ENCODE measurements at regions not wholly inside any gene's neighbourhood (a gene's known extent, or its start where the extent isn't known, plus 50 kb on each side); places are given as distances from the start of the nearest gene placed in this dataset.

GRCh38 chr10:44619975-44620374 is 235.1 kb upstream of the CXCL12 start:
- DNase-seq (ENCODE audit: low read depth), result no peak

DNA sequence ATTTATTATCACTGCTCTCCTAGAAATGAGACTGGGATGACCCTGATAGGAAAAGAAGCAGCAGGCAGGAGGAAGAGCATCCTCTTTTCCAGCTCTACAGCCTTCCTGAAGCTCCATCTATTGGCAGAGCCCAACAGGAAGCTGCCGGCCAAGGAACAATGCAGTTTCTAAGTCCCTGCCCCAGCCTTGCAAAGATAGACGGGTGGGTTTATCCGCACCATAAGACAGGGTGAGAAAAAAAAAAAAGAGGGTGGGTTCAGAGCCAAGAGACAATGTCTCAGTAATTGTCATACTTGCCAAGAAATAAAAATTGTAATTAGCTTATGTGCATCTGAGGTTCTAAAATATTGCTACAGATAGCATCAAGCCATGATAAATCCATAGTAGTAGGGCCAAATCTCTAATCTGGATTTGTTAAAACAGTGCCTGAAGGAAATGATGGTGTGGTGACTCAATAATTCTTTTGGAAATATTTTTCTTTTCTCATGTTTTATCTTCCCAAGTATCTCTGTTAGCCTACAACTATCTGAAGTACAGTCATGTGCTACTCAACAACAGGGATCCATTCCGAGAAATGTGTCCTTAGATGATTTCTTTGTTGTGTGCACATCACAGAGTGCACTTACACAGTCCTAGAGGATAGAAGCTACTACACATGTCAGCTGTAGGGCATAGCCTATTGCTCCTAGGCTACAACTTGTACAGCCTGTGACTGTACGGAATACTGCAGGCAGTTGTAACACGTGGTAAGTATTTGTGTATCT is 242.9 kb upstream of the CXCL12 start:
- no peak for DNase-seq (ENCODE audit: low read depth)

DNA sequence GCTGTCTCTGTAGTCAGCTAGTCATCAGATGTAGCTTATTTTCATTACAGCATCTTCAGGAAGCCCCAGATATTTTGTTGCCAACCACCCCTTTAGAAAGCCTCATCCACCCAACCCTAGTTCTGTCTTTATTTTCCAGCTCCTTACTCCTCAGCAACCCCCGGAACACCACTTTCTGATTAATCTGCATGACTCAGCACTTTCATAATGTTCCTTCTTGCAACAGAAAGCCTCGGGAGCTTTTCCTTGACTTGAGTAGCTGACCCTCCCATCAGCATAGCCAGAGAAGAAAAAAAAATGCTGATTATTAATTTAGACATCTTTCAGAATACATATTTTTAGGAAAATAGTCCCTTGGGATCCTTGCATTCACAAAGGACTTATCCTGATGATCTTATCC is 244.0 kb upstream of the CXCL12 start:
- DNase-seq (ENCODE audit: low read depth), result no peak

DNA sequence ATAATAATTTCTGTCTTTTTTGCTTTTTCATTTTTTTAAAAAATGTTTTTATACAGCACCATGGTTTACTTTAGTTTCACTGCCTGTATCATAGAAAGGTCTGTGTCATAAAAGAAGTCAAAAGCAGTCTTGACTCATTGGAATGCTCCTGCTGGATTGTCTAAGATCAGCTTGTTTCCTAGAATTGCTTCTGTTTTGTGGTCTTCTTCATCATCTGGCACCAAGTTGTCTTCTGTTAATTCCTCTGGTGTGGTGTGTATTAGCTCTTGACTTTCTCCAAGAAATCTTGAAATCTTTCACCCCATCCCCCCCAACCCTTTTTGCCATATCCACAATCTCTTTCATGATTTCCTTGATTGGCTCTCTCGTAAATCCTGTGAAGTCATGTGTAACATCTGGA is 250.3 kb upstream of the CXCL12 start:
- no peak for DNase-seq (ENCODE audit: low read depth)

DNA sequence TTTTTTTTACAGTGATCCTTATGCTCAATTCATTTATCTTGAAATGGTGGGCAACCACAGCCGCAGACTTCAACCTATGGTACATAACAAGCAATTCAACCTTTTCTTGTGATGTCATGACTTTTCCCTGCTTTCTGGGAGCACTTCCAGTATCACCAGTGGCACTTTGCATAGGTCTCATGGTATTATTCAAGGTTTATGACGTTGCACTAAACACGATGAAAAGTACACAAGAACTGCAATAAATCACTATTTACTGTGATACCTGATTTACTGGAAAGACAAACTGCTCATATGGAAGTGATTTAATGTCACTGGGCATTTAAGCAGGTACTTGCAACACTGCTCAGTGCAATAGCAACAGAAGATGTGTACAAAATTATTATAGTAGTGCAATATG is 251.7 kb upstream of the CXCL12 start:
- no peak for DNase-seq (ENCODE audit: low read depth)

DNA sequence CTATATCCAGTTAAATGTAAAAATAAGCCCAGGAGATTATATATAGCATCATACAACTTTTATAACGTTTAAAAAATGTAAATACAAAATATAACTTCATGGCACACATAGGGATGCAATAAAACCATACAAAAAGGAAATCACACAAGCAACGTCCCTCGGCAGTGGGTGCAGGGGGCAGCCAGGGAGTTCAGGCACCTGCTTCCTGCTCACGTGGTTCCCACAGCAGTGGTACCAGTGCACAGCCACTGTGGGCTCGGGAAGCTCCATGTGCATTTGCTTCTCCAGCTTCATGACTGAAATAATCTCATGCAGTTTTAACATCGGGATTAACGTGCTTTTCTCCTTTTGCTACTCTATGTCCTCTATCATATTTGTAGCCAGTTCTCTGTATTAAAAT is 255.5 kb upstream of the CXCL12 start:
- DNase-seq (ENCODE audit: low read depth), result no peak

DNA sequence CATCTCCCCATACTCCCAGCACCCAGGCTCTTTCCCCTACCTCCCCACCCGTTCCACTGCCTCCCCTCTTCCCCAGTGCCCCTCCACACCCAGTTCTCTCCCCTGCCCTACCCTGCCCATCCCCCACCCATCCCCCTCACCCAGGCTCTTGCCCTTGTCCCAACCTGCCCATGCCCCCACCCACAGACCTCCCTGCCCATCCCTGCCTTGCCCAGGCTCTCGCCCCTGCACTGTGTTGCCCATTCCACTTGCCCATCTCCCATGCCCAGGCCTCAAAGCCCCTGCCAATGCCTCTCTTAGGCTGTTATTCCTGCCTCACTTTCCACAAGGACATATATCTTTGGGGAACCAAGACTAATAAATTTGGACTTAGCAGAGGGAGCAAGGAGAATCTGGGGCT is 262.6 kb upstream of the CXCL12 start:
- DNase-seq (ENCODE audit: low read depth), result no peak

- DNase-seq (ENCODE audit: low read depth), result no peak
Observed at GRCh38 chr10:44647877-44648542, 263.1 kb upstream of the CXCL12 start.

- DNase-seq (ENCODE audit: low read depth), result no peak
Observed at GRCh38 chr10:44650691-44651661, 260.2 kb upstream of the TMEM72 start.

DNA sequence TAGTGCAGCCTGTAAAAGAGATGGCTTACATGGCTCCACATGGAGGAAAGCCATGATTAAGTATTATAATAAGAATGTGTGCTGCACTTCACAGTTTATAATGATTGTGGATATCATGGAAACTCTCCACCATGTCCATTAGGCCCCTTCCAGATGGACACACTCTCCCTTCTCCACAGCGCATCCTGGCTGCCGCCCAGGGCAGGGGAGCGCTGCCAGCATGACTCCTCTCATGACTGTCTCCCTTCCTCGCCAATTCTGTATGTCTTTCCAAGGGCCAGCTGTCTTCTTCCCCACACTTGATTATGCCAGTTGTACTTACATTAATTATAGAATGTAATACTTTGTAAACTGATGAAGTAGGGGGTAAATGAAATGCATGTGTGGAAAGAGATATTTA is 259.3 kb upstream of the TMEM72 start:
- DNase-seq (ENCODE audit: low read depth), result no peak

DNA sequence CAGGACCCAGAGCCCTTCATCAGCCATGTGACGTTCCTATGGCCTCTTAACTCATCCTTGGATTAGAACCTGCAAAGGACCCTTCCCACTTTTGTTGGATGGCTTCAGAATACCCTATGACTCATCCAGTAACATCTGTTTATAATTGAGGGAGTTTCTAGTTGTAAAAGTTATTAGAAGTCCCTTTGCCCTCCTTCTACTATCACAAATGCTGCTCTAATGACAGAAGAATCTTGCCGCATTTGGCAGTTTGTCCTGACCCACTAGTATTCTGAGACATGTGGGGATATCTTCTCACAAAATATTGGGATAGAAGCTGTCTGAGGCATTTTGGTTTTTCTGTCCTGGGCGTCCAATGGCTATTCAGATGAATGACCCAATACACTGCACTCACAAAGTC is 251.8 kb upstream of the TMEM72 start:
- DNase-seq (ENCODE audit: low read depth), result no peak

- no peak for DNase-seq (ENCODE audit: low read depth)
Observed at GRCh38 chr10:44660271-44660670, 250.9 kb upstream of the TMEM72 start.

DNA sequence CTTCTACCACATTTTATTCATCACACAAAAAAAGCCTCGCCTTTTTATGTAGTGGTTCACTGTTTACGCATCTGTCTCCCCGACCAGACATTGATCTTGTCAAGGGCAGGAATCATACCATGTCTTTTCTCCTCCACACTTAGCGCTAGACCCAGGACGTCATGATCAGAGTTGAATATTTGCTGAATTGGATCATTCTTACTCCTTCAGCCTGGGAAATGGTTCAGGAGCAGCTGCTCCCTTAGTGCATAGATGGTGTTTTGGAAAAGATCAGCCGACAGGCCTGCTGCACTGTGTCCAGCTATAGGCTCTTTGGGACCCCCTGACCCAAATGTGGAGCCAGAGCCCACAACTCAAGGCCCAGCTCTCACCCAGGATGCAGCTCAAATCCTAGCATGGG is 249.1 kb upstream of the TMEM72 start:
- DNase-seq (ENCODE audit: low read depth), result no peak

- DNase-seq (ENCODE audit: low read depth), result no peak
Observed at GRCh38 chr10:44668336-44668735, 242.8 kb upstream of the TMEM72 start.

DNA sequence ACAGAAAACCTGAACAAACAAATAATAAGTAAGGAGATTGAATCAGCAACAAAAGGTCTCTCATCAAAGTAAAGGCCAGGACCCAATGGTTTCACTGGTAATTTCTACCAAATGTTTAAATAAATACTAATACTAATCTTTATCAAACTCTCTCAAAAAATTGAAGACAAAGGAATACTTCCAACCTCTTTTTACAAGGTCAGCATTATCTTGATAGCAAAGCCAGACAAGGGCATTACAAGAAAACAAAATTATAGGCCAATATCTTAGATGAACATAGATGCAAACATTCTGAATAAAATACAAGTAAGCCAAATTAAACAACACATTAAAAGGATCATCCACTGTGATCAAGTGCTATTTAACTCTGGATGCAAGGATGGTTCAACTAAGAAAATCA is 239.8 kb upstream of the TMEM72 start:
- DNase-seq (ENCODE audit: low read depth), result no peak

DNA sequence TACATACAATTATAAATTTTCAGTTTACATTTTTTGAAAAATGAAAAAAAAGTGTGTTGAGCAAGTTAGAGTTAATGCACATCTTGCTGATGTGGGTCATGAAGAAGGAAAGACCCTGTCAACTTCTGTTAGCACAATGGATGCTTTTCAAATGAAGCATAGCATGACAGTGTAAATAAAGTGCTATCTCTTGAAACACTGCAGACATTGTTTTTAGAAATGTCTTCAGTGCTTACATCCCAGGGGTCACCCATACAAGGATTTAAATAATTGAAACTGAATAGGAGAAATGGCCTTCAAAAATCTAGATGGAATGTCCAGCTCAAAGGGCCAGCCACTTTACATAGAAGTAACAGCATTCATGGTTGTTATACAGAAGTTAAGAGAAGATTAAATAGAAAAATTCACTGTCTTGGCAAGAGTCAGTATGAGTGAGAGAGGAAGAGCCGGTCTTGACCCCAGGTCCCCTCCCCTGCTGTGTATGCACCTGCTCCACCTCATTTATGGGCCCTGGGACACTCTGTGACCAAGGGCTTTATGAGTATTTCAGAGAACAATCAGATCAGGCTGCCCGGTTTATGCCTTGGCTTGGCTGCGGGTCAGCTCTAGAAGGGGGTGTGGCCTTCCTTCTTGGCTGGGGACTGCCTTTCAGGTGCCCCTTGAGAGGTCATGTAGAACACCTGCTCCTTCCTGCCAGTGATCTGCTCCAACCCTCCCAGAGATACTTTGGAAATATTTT is 237.7 kb upstream of the TMEM72 start:
- no peak for DNase-seq (ENCODE audit: low read depth)

GRCh38 chr10:44674536-44675386 is 236.4 kb upstream of the TMEM72 start:
- no peak for DNase-seq (ENCODE audit: low read depth)

GRCh38 chr10:44675387-44675874 is 235.7 kb upstream of the TMEM72 start:
- no peak for DNase-seq (ENCODE audit: low read depth)

- no peak for DNase-seq (ENCODE audit: low read depth)
Observed at GRCh38 chr10:44680764-44681163, 230.4 kb upstream of the TMEM72 start.

- DNase-seq (ENCODE audit: low read depth), result no peak
Observed at GRCh38 chr10:44682507-44682906, 228.6 kb upstream of the TMEM72 start.

DNA sequence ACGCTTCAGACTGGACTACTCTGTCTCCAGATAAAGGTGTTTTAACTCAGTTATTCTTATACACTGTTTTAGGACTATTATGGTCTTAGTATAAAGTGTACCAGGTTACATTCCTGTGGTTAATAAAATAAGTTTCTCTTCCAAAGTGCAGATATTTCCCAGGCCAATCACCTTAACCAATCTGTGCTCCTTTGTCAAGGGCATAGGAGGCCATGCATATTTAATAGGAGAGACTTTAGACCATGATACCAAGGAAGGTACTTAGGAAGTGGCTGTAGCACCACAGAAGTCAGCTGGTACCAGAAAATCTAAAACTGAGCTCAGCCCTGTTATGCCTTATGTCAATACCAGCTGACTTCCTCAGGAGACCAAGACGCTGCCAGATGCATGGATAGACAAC is 226.5 kb upstream of the TMEM72 start:
- no peak for DNase-seq (ENCODE audit: low read depth)

Measured in activated gamma-delta T cell treated with anti-CD3 and anti-CD28 coated beads, Interleukin-2, amount 50 U/mL, for 16 hours (primary cell).